C4-2B (cell line): ENCODE measurements at regions not wholly inside any gene's neighbourhood (a gene's known extent, or its start where the extent isn't known, plus 50 kb on each side); places are given as distances from the start of the nearest gene placed in this dataset.

Experiments used
- ZFX ChIP-seq: fragments of 450-650 bp; IDR thresholded peaks from 2 replicates; pipeline ENCODE4 v1.6.1; 2017
- TF ChIP-seq, protein P1 (sequence below): fragments of 450-650 bp; conservative IDR thresholded peaks from 2 replicates; pipeline ENCODE4 v1.5.1; 2017; ENCODE audit warnings: mild to moderate bottlenecking

DNA sequence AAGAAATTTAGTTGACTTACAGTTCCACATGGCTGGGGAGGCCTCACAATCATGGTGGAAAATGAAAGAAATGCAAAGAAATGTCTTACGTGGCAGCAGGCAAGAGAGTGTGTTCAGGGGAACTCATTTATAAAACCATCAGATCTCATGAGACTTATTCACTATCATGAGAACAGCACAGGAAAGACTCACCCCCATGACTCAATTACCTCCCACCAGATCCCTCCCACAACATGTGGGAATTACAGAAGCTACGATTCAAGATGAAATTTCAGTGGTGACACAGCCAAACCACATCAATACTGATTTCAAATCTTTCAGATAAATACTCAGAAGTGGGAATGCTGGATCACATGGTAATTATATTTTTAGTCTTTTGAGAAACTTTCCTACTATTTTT, 1357.9 kb downstream of the SLITRK5 start:
- TF ChIP-seq, protein P1, sequence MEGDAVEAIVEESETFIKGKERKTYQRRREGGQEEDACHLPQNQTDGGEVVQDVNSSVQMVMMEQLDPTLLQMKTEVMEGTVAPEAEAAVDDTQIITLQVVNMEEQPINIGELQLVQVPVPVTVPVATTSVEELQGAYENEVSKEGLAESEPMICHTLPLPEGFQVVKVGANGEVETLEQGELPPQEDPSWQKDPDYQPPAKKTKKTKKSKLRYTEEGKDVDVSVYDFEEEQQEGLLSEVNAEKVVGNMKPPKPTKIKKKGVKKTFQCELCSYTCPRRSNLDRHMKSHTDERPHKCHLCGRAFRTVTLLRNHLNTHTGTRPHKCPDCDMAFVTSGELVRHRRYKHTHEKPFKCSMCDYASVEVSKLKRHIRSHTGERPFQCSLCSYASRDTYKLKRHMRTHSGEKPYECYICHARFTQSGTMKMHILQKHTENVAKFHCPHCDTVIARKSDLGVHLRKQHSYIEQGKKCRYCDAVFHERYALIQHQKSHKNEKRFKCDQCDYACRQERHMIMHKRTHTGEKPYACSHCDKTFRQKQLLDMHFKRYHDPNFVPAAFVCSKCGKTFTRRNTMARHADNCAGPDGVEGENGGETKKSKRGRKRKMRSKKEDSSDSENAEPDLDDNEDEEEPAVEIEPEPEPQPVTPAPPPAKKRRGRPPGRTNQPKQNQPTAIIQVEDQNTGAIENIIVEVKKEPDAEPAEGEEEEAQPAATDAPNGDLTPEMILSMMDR: no peak
- TF ChIP-seq ZFX: no peak
